Panc1 (cell line): ENCODE measurements at regions not wholly inside any gene's neighbourhood (a gene's known extent, or its start where the extent isn't known, plus 50 kb on each side); places are given as distances from the start of the nearest gene placed in this dataset.

Experiments
- CTCF ChIP-seq: fragments of 450-650 bp; IDR thresholded peaks from 2 replicates; pipeline ENCODE4 v1.5.1; 2017; ENCODE audit warnings: mild to moderate bottlenecking
- POLR2AphosphoS5 ChIP-seq: IDR thresholded peaks from 2 replicates; pipeline ENCODE4 v1.6.1; 2012; ENCODE audit warnings: mild to moderate bottlenecking, low read depth, low read length, moderate library complexity
- SIN3A ChIP-seq: IDR thresholded peaks from 2 replicates; pipeline ENCODE4 v1.6.1; 2012; ENCODE audit warnings: low read depth, mild to moderate bottlenecking, low read length, moderate library complexity, borderline replicate concordance; ENCODE audit not compliant: insufficient read depth

GRCh38 chr10:129078746-129079145, 388.3 kb upstream of the MGMT start:
- TF ChIP-seq POLR2AphosphoS5: no peak
- no peak for TF ChIP-seq CTCF
- no peak for TF ChIP-seq SIN3A
